Cardiac fibroblast (primary cell): ENCODE measurements at regions not wholly inside any gene's neighbourhood (a gene's known extent, or its start where the extent isn't known, plus 50 kb on each side); places are given as distances from the start of the nearest gene placed in this dataset.

Experiments used
- DNase-seq, 2 donors: peaks; one replicate each; pipeline versions ENCODE4 v3.0.0 to v3.0.0-alpha.2; 2010; ENCODE audit warnings: low read depth in 2 of 2
- H3K4me3 ChIP-seq, 2 donors: replicated peaks in 1 of 2; 1 replicate in 1 of 2; 2 replicates in 1 of 2; pipeline ENCODE4 v1.5.1; 2011; ENCODE audit warnings: low read depth in 2 of 2, low read length in 2 of 2, mild to moderate bottlenecking in 2 of 2, moderate library complexity in 1 of 2
- CTCF ChIP-seq: IDR thresholded peaks from one replicate; pipeline ENCODE4 v1.5.1; 2011; ENCODE audit warnings: low read depth, mild to moderate bottlenecking, low read length, inconsistent platforms

GRCh38 chr5:26828294-26828693, 210.1 kb downstream of the CDH9 start:
- H3K4me3 ChIP-seq: no peak overlapping the region
- TF ChIP-seq CTCF: no peak
- no peak for DNase-seq

GRCh38 chr5:26813235-26813634, 225.2 kb downstream of the CDH9 start:
- no peak overlapping the region for H3K4me3 ChIP-seq
- DNase-seq: no peak
- no peak for TF ChIP-seq CTCF

- DNase-seq: no peak
- H3K4me3 ChIP-seq: no peak overlapping the region
- TF ChIP-seq CTCF: no peak
These were observed 225.7 kb downstream of the CDH9 start for GRCh38 chr5:26812714-26813113.

GRCh38 chr5:26807231-26808199, 230.9 kb downstream of the CDH9 start:
- no peak for DNase-seq
- no peak overlapping the region for H3K4me3 ChIP-seq
- no peak for TF ChIP-seq CTCF

GRCh38 chr5:26805076-26805475, 233.3 kb downstream of the CDH9 start:
- DNase-seq: no peak
- H3K4me3 ChIP-seq: no peak overlapping the region
- no peak for TF ChIP-seq CTCF

- H3K4me3 ChIP-seq: no peak overlapping the region
- no peak for TF ChIP-seq CTCF
- no peak for DNase-seq
These were observed 235.4 kb downstream of the CDH9 start for GRCh38 chr5:26802944-26803343.
